HepG2 (cell line): ENCODE measurements at regions not wholly inside any gene's neighbourhood (a gene's known extent, or its start where the extent isn't known, plus 50 kb on each side); places are given as distances from the start of the nearest gene placed in this dataset.

Source experiments
- CTCF ChIP-seq: sonication (generic); formaldehyde crosslinking; IDR thresholded peaks from 2 replicates; pipeline ENCODE4 v1.5.0; 2020; ENCODE audit warnings: mild to moderate bottlenecking, missing genetic modification reagents, moderate library complexity
- KDM1A ChIP-seq: IDR thresholded peaks from 2 replicates; pipeline ENCODE4 v1.6.1; 2016; ENCODE audit warnings: missing compliant biosample characterization
- LRRFIP1 ChIP-seq: sonication (generic); formaldehyde crosslinking; conservative IDR thresholded peaks from 2 replicates; pipeline ENCODE4 v1.4.0; 2020; ENCODE audit warnings: missing genetic modification reagents
- POLR2AphosphoS2 ChIP-seq: IDR thresholded peaks from 2 replicates; pipeline ENCODE4 v1.6.1; 2011; ENCODE audit warnings: low read depth, low read length, improper control_type of control experiment
- RFX5 ChIP-seq: IDR thresholded peaks from 2 replicates; pipeline ENCODE4 v1.6.1; 2011; ENCODE audit warnings: low read depth, low read length, improper control_type of control experiment
- SRF ChIP-seq: IDR thresholded peaks from 2 replicates; pipeline ENCODE4 v1.6.1; 2011; ENCODE audit warnings: mild to moderate bottlenecking, low read depth, low read length, moderate library complexity
- ZBTB46 ChIP-seq: sonication (generic); formaldehyde crosslinking; IDR thresholded peaks from 2 replicates; pipeline ENCODE4 v1.4.0; 2020; ENCODE audit warnings: mild to moderate bottlenecking, missing genetic modification reagents, borderline replicate concordance
- ZNF672 ChIP-seq: sonication (generic); formaldehyde crosslinking; IDR thresholded peaks from 2 replicates; pipeline ENCODE4 v1.8.1; 2022; ENCODE audit warnings: missing genetic modification reagents

- TF ChIP-seq LRRFIP1 (no peak), SRF (no peak), POLR2AphosphoS2 (no peak), ZNF672 (no peak), ZBTB46 (no peak), RFX5 (no peak), CTCF (no peak), KDM1A (CRISPR knock-in tag) (no peak)
Measured at GRCh38 chr9:16202914-16203728, 650.3 kb downstream of the CCDC171 start.
